Sciatic nerve (tissue), 2 donors: ENCODE measurements at regions not wholly inside any gene's neighbourhood (a gene's known extent, or its start where the extent isn't known, plus 50 kb on each side); places are given as distances from the start of the nearest gene placed in this dataset.

ENCODE experiments used
- ATAC-seq: fragments of 200-7000 bp; cut with Tn5 transposase; one replicate; pipeline ENCODE4 v1.9.1; 2020; ENCODE audit warnings: mild to moderate bottlenecking, moderate library complexity
- DNase-seq: peaks from one replicate; pipeline ENCODE4 v3.0.0-alpha.2; 2020; ENCODE audit warnings: low spot score
- intact Hi-C: fragments of 100-400 bp; cut with DNase I; formaldehyde crosslinking; loops from one replicate; pipeline ENCODE4 v1.14.2; 2022
- donor health status: DM: no; HTN: no; CAD: no.
- donor health status: DM: no; HTN: no; CAD: no.

GRCh38 chr13:64900039-64900438 is 2330.1 kb downstream of the PCDH9 start:
- intact Hi-C loops = no loop called here
- no peak for ATAC-seq

GRCh38 chr13:64884976-64885375 is 2345.2 kb downstream of the PCDH9 start:
- intact Hi-C loops = no loop called here
- ATAC-seq (no peak), DNase-seq (no peak)

More at GRCh38 chr13:64900039-64900438, 2330.1 kb downstream of the PCDH9 start:
- no peak for DNase-seq

- DNase-seq (no peak), ATAC-seq (no peak)
- intact Hi-C loops = no loop called here
Measured at GRCh38 chr13:64877176-64877575, 2353.0 kb downstream of the PCDH9 start.

- DNase-seq (no peak), ATAC-seq (no peak)
- intact Hi-C loops = no loop called here
Measured at GRCh38 chr13:64871742-64872141, 2358.4 kb downstream of the PCDH9 start.

GRCh38 chr13:64869539-64869938 is 2360.6 kb downstream of the PCDH9 start:
- DNase-seq (no peak), ATAC-seq (no peak)
- intact Hi-C loops = no loop called here

GRCh38 chr13:64867856-64868255 is 2362.3 kb downstream of the PCDH9 start:
- intact Hi-C loops = no loop called here
- ATAC-seq = no peak
- no peak for DNase-seq

GRCh38 chr13:64866331-64866730 is 2363.8 kb downstream of the PCDH9 start:
- intact Hi-C loops = no loop called here
- DNase-seq (no peak), ATAC-seq (no peak)

- intact Hi-C loops = no loop called here
- ATAC-seq = no peak
- DNase-seq = no peak
Measured at GRCh38 chr13:64855506-64855905, 2374.6 kb downstream of the PCDH9 start.

- intact Hi-C loops = no loop called here
- no peak for ATAC-seq
Measured at GRCh38 chr13:64850017-64850416, 2380.1 kb downstream of the PCDH9 start.

GRCh38 chr13:64849196-64849595 is 2380.9 kb downstream of the PCDH9 start:
- ATAC-seq = no peak
- no peak for DNase-seq
- intact Hi-C loops = no loop called here

More at GRCh38 chr13:64850017-64850416, 2380.1 kb downstream of the PCDH9 start:
- no peak for DNase-seq

GRCh38 chr13:64847767-64848166 is 2382.4 kb downstream of the PCDH9 start:
- DNase-seq = no peak
- no peak for ATAC-seq
- intact Hi-C loops = no loop called here

- intact Hi-C loops = no loop called here
- DNase-seq (no peak), ATAC-seq (no peak)
Measured at GRCh38 chr13:64845110-64845509, 2385.0 kb downstream of the PCDH9 start.

GRCh38 chr13:64819081-64819480 is 2411.1 kb downstream of the PCDH9 start:
- DNase-seq = no peak
- intact Hi-C loops = no loop called here
- no peak for ATAC-seq

- DNase-seq = no peak
- no peak for ATAC-seq
- intact Hi-C loops = no loop called here
Measured at GRCh38 chr13:64817691-64818090, 2412.4 kb downstream of the PCDH9 start.

- intact Hi-C loops = no loop called here
- DNase-seq (no peak), ATAC-seq (no peak)
Measured at GRCh38 chr13:64810750-64811149, 2419.4 kb downstream of the PCDH9 start.

GRCh38 chr13:64808704-64809103 is 2421.4 kb downstream of the PCDH9 start:
- ATAC-seq (no peak), DNase-seq (no peak)
- intact Hi-C loops = no loop called here

- DNase-seq (no peak), ATAC-seq (no peak)
- intact Hi-C loops = no loop called here
Measured at GRCh38 chr13:64801768-64802167, 2428.4 kb downstream of the PCDH9 start.

- intact Hi-C loops = no loop called here
- DNase-seq (no peak), ATAC-seq (no peak)
Measured at GRCh38 chr13:64798422-64798821, 2431.7 kb downstream of the PCDH9 start.

- intact Hi-C loops = no loop called here
- no peak for DNase-seq
- ATAC-seq = no peak
Measured at GRCh38 chr13:64793592-64793991, 2436.5 kb downstream of the PCDH9 start.

- DNase-seq = no peak
- ATAC-seq = no peak
- intact Hi-C loops = no loop called here
Measured at GRCh38 chr13:64793131-64793530, 2437.0 kb downstream of the PCDH9 start.

- intact Hi-C loops = no loop called here
- ATAC-seq (no peak), DNase-seq (no peak)
Measured at GRCh38 chr13:64791373-64791772, 2438.8 kb downstream of the PCDH9 start.

- ATAC-seq (no peak), DNase-seq (no peak)
- intact Hi-C loops = no loop called here
Measured at GRCh38 chr13:64782466-64782865, 2447.7 kb downstream of the PCDH9 start.
